ENCODE measurements at regions not wholly inside any gene's neighbourhood (a gene's known extent, or its start where the extent isn't known, plus 50 kb on each side); places are given as distances from the start of the nearest gene placed in this dataset.

DNA sequence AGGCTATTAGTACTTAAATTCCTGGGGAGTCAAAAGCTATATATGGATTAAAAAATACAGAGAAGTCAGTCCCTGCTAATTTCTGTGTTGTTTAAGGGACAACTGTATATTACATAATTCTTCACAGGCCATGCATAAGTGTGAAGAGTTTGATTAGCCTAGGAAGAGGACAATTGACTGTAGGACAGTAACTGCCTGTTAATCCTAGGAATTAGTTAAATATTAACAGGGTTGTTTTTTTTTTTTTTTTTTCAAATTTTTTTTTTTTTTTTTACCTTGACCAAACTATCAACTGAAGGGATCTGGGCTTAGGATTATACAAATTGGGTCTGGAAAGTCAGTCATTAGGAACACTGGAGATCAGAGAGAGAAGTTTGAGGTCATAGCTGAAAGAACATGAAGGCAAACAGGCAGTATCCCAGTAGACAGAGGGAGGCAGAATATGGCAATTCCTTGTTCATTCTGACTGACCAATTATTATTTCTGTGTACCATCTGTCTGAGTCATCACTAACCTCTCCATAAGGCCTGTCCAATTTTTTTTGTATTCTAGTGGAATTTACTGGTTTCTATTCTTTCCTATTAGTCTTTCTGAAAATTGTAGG is 1139.2 kb downstream of the SORCS1 start:
- no peak overlapping the region for H3K4me3 ChIP-seq
- no peaks in the 10 kb centered on the region for H3K79me2 ChIP-seq (replicated peaks; ENCODE audit: insufficient read depth)
- Mint-ChIP-seq H3K27me3 (ENCODE audit: insufficient read depth, low read depth, poor library complexity) (no peaks in the 10 kb centered on the region), H3K4me3 (no peak overlapping the region), H3K4me1 (peaks cover 4% of the 10 kb centered on the region; the same call in 1 of the 3 replicates), H3K36me3 (ENCODE audit: low read depth) (no peaks in the 10 kb centered on the region), H3K9me3 (no peaks in the 10 kb centered on the region), H3K27ac (no peak overlapping the region)
- DNase-seq (ENCODE audit: low spot score) = no peak
- no peak overlapping the region for H3K4me2 ChIP-seq
- no peaks in the 10 kb centered on the region for H3K36me3 ChIP-seq (ENCODE audit: insufficient read depth)
- ATAC-seq = no peak
- H3K27me3 ChIP-seq (ENCODE audit: insufficient read depth) = no peaks in the 10 kb centered on the region
- H2AFZ ChIP-seq = no peak overlapping the region
- no peak for TF ChIP-seq NANOG (IDR thresholded peaks at IDR 0.05; ENCODE audit: borderline replicate concordance)
- no peak for TF ChIP-seq JUNB (IDR thresholded peaks at IDR 0.05; ENCODE audit: unreplicated experiment)
- TF ChIP-seq, protein P1, sequence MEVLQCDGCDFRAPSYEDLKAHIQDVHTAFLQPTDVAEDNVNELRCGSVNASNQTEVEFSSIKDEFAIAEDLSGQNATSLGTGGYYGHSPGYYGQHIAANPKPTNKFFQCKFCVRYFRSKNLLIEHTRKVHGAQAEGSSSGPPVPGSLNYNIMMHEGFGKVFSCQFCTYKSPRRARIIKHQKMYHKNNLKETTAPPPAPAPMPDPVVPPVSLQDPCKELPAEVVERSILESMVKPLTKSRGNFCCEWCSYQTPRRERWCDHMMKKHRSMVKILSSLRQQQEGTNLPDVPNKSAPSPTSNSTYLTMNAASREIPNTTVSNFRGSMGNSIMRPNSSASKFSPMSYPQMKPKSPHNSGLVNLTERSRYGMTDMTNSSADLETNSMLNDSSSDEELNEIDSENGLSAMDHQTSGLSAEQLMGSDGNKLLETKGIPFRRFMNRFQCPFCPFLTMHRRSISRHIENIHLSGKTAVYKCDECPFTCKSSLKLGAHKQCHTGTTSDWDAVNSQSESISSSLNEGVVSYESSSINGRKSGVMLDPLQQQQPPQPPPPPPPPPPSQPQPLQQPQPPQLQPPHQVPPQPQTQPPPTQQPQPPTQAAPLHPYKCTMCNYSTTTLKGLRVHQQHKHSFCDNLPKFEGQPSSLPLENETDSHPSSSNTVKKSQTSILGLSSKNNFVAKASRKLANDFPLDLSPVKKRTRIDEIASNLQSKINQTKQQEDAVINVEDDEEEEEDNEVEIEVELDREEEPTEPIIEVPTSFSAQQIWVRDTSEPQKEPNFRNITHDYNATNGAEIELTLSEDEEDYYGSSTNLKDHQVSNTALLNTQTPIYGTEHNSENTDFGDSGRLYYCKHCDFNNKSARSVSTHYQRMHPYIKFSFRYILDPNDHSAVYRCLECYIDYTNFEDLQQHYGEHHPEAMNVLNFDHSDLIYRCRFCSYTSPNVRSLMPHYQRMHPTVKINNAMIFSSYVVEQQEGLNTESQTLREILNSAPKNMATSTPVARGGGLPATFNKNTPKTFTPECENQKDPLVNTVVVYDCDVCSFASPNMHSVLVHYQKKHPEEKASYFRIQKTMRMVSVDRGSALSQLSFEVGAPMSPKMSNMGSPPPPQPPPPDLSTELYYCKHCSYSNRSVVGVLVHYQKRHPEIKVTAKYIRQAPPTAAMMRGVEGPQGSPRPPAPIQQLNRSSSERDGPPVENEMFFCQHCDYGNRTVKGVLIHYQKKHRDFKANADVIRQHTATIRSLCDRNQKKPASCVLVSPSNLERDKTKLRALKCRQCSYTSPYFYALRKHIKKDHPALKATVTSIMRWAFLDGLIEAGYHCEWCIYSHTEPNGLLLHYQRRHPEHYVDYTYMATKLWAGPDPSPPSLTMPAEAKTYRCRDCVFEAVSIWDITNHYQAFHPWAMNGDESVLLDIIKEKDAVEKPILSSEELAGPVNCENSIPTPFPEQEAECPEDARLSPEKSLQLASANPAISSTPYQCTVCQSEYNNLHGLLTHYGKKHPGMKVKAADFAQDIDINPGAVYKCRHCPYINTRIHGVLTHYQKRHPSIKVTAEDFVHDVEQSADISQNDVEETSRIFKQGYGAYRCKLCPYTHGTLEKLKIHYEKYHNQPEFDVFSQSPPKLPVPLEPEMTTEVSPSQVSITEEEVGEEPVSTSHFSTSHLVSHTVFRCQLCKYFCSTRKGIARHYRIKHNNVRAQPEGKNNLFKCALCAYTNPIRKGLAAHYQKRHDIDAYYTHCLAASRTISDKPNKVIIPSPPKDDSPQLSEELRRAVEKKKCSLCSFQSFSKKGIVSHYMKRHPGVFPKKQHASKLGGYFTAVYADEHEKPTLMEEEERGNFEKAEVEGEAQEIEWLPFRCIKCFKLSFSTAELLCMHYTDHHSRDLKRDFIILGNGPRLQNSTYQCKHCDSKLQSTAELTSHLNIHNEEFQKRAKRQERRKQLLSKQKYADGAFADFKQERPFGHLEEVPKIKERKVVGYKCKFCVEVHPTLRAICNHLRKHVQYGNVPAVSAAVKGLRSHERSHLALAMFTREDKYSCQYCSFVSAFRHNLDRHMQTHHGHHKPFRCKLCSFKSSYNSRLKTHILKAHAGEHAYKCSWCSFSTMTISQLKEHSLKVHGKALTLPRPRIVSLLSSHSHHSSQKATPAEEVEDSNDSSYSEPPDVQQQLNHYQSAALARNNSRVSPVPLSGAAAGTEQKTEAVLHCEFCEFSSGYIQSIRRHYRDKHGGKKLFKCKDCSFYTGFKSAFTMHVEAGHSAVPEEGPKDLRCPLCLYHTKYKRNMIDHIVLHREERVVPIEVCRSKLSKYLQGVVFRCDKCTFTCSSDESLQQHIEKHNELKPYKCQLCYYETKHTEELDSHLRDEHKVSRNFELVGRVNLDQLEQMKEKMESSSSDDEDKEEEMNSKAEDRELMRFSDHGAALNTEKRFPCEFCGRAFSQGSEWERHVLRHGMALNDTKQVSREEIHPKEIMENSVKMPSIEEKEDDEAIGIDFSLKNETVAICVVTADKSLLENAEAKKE (CRISPR knock-in tag; IDR thresholded peaks at IDR 0.05) = no peak
- TF ChIP-seq, protein P2, sequence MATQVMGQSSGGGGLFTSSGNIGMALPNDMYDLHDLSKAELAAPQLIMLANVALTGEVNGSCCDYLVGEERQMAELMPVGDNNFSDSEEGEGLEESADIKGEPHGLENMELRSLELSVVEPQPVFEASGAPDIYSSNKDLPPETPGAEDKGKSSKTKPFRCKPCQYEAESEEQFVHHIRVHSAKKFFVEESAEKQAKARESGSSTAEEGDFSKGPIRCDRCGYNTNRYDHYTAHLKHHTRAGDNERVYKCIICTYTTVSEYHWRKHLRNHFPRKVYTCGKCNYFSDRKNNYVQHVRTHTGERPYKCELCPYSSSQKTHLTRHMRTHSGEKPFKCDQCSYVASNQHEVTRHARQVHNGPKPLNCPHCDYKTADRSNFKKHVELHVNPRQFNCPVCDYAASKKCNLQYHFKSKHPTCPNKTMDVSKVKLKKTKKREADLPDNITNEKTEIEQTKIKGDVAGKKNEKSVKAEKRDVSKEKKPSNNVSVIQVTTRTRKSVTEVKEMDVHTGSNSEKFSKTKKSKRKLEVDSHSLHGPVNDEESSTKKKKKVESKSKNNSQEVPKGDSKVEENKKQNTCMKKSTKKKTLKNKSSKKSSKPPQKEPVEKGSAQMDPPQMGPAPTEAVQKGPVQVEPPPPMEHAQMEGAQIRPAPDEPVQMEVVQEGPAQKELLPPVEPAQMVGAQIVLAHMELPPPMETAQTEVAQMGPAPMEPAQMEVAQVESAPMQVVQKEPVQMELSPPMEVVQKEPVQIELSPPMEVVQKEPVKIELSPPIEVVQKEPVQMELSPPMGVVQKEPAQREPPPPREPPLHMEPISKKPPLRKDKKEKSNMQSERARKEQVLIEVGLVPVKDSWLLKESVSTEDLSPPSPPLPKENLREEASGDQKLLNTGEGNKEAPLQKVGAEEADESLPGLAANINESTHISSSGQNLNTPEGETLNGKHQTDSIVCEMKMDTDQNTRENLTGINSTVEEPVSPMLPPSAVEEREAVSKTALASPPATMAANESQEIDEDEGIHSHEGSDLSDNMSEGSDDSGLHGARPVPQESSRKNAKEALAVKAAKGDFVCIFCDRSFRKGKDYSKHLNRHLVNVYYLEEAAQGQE (IDR thresholded peaks at IDR 0.05; ENCODE audit: unreplicated experiment) = no peak
- TF ChIP-seq CREB1 (CRISPR knock-in tag; IDR thresholded peaks at IDR 0.05; ENCODE audit: low read depth) = no peak
- TF ChIP-seq STAT1 (IDR thresholded peaks at IDR 0.05; ENCODE audit: unreplicated experiment) = no peak
- no peak for TF ChIP-seq EZH2 (IDR thresholded peaks at IDR 0.05; ENCODE audit: low read depth, unreplicated experiment)
- H3K27ac ChIP-seq (ENCODE audit: low read depth) = no peak overlapping the region
- H3K9me2 ChIP-seq (ENCODE audit: insufficient read depth) = no peaks in the 10 kb centered on the region
- no peaks in the 10 kb centered on the region for H3K4me1 ChIP-seq (ENCODE audit: insufficient read depth)
- no peaks in the 10 kb centered on the region for H3F3A ChIP-seq (replicated peaks; ENCODE audit: low read depth)
- no peaks in the 10 kb centered on the region for H4K20me1 ChIP-seq (replicated peaks; ENCODE audit: insufficient read depth)

All from GM23338 (cell line).